HG03045 (cell line): ENCODE measurements at regions not wholly inside any gene's neighbourhood (a gene's known extent, or its start where the extent isn't known, plus 50 kb on each side); places are given as distances from the start of the nearest gene placed in this dataset.
"Not testable (repeated sequence)": the region's sequence is repeated elsewhere in the genome, so short reads cannot be mapped to it uniquely, and the experiment has no call there.

Source experiments
- ATAC-seq: cut with Tn5 transposase; IDR thresholded peaks from one replicate; pipeline ENCODE4 v1.9.1; 2021; ENCODE audit warnings: mild to moderate bottlenecking, moderate library complexity; ENCODE audit not compliant: unreplicated experiment

GRCh38 chr5:74464512-74465209, 175.9 kb downstream of the ENC1 start:
- no peak for ATAC-seq

GRCh38 chr5:74462356-74462755, 178.2 kb downstream of the ENC1 start:
- ATAC-seq, result no peak

GRCh38 chr5:74461251-74461650, 179.3 kb downstream of the ENC1 start:
- no peak for ATAC-seq

- no peak for ATAC-seq
These were observed 179.8 kb downstream of the ENC1 start for GRCh38 chr5:74460694-74461093.

- no peak for ATAC-seq
These were observed 180.5 kb downstream of the ENC1 start for GRCh38 chr5:74459984-74460383.

- no peak for ATAC-seq
These were observed 182.7 kb downstream of the ENC1 start for GRCh38 chr5:74457876-74458275.

GRCh38 chr5:74454263-74455030, 186.1 kb downstream of the ENC1 start:
- no peak for ATAC-seq

GRCh38 chr5:74452856-74453255, 187.7 kb downstream of the ENC1 start:
- no peak for ATAC-seq

- no peak for ATAC-seq
These were observed 190.4 kb downstream of the ENC1 start for GRCh38 chr5:74450095-74450494.

- no peak for ATAC-seq
These were observed 193.7 kb downstream of the ENC1 start for GRCh38 chr5:74446725-74447241.

- no peak for ATAC-seq
These were observed 198.1 kb downstream of the ENC1 start for GRCh38 chr5:74442466-74442865.

GRCh38 chr5:74441616-74442015, 198.9 kb downstream of the ENC1 start:
- no peak for ATAC-seq

GRCh38 chr5:74440341-74440740, 200.2 kb downstream of the ENC1 start:
- ATAC-seq, result no peak

GRCh38 chr5:74437870-74438269, 202.7 kb downstream of the ENC1 start:
- ATAC-seq, result not testable (repeated sequence)

GRCh38 chr5:74433896-74434829, 206.4 kb downstream of the ENC1 start:
- ATAC-seq, result no peak

GRCh38 chr5:74433255-74433895, 207.2 kb downstream of the ENC1 start:
- ATAC-seq, result no peak

GRCh38 chr5:74432721-74433120, 207.8 kb downstream of the ENC1 start:
- ATAC-seq, result no peak

GRCh38 chr5:74432216-74432615, 208.3 kb downstream of the ENC1 start:
- no peak for ATAC-seq

- ATAC-seq, result no peak
These were observed 209.2 kb downstream of the ENC1 start for GRCh38 chr5:74431290-74431669.

GRCh38 chr5:74430631-74431289, 209.8 kb downstream of the ENC1 start:
- ATAC-seq, result no peak
